GM10266 (cell line): ENCODE measurements at regions not wholly inside any gene's neighbourhood (a gene's known extent, or its start where the extent isn't known, plus 50 kb on each side); places are given as distances from the start of the nearest gene placed in this dataset.

Experiments used
- DNase-seq: peaks from one replicate; pipeline ENCODE4 v3.0.0; 2012; ENCODE audit errors: extremely low spot score
- TF ChIP-seq, protein P1 (sequence below): IDR thresholded peaks from 2 replicates; pipeline ENCODE4 v1.5.1; 2012; ENCODE audit warnings: mild to moderate bottlenecking, low read depth; ENCODE audit not compliant: control insufficient read depth, insufficient read depth; ENCODE audit errors: missing control alignments

DNA sequence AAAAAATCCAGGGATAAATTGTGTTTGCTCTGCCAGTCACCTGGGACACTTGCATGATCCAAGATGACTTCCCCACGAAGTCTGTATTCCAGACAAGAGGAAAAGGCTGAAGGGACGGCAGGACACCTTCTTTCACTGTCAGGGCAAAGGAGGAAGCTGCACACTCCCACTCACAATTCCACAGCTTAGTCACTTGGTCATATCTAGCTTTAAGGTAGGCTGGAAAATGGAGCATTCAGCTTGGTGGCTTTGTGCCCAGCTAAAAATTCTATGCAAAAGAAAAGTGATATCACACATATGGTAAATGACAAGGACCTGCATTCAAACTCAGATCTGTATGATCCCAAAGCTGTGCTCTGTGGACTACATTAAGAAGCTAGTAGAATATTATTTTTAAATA, 109.2 kb upstream of the TPM1 start:
- DNase-seq: no peak
- TF ChIP-seq, protein P1, sequence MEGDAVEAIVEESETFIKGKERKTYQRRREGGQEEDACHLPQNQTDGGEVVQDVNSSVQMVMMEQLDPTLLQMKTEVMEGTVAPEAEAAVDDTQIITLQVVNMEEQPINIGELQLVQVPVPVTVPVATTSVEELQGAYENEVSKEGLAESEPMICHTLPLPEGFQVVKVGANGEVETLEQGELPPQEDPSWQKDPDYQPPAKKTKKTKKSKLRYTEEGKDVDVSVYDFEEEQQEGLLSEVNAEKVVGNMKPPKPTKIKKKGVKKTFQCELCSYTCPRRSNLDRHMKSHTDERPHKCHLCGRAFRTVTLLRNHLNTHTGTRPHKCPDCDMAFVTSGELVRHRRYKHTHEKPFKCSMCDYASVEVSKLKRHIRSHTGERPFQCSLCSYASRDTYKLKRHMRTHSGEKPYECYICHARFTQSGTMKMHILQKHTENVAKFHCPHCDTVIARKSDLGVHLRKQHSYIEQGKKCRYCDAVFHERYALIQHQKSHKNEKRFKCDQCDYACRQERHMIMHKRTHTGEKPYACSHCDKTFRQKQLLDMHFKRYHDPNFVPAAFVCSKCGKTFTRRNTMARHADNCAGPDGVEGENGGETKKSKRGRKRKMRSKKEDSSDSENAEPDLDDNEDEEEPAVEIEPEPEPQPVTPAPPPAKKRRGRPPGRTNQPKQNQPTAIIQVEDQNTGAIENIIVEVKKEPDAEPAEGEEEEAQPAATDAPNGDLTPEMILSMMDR: no peak

DNA sequence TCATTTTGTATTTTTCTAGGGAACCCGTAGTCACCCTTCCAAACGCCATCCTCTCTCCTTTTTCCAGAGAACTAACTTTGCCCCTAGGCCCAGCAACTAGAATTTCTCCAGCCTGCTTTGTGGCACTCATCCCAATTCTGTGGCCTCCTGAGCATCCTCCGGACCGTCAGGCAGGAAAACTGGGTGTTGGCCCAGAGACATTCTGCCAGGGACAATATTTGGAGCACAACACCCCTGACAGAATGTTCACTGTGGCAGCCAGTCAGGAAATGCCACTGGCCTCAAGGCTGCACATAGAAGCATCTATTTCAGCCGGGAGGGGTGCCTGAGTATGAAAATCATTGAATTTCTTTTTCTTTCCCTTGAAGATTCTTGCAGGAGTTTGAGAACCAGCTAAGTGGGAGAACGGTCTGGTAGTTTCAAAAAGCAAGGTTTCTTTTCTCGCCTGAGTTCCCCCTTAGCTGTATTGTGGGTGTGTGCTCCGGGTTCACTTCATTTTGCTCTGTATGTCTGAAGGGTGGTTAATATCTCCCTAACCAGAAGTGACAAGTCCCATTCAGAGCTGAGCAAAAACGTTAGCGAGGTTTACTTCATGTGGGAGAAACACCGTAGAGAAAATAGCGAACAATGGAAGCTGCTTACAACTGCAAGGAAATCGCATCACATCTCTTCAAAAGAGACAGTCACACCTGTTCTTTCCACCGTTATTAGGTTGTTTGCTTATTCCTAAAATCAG, 108.1 kb upstream of the TPM1 start:
- no peak for DNase-seq

DNA sequence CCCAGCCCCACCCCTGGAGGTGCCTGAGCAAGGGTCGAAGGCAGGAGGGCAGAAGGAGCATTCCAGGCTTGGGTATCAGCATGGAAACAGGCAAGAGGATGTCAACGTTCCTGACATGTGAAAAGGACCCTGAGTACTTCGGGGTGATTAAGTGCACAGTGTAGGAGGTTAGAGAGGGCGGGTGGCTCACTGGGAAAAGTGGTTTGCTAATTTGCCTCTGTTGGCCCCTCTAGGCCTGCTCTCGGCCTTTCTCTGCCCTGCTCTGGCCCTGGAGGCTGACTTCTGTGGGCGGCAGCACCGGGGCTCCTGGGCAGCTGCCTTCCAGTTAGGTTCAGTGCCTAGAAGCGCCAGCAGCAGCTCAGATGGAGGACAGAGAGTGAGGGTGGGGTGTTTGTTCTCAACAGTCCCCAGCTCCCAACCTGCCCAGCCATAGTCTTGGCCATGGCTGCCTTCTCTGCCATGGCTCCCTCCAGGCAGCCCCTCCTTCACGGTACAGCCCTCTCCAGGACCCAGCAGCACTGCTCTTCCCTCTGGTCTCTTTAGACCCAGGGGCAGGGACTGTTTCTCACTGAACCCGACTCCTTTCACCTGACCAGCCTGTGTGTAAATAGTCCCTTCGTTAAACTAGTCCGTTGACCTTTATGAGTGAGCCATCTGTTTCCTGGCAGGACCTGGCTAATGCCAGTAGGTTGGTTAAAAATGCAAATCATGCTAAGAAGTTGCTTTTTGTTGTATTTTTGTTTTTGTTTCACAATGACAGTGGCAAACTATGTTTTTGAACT, 107.1 kb upstream of the TPM1 start:
- TF ChIP-seq, protein P1: no peak
- no peak for DNase-seq

More for the DNA sequence above, 108.1 kb upstream of the TPM1 start:
- TF ChIP-seq, protein P1: no peak

DNA sequence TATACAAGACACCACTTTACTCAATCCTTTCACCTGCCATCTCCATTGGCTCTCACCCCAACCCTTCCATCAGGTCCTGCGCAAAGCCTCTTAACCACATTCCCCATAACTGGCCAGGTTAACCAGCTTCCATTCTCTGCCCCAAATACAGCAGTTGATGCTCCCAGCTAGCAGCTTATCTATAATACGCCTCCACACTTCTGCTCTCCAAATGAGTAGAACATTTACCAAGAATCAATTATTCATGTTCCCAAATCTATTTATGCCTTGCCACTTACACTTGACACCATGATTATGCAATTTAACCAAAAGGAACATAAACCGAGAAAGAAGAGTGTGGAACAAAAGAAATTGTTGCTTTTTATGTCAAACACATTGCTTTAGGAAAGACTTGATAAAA, 103.7 kb upstream of the TPM1 start:
- TF ChIP-seq, protein P1: no peak
- DNase-seq: no peak

DNA sequence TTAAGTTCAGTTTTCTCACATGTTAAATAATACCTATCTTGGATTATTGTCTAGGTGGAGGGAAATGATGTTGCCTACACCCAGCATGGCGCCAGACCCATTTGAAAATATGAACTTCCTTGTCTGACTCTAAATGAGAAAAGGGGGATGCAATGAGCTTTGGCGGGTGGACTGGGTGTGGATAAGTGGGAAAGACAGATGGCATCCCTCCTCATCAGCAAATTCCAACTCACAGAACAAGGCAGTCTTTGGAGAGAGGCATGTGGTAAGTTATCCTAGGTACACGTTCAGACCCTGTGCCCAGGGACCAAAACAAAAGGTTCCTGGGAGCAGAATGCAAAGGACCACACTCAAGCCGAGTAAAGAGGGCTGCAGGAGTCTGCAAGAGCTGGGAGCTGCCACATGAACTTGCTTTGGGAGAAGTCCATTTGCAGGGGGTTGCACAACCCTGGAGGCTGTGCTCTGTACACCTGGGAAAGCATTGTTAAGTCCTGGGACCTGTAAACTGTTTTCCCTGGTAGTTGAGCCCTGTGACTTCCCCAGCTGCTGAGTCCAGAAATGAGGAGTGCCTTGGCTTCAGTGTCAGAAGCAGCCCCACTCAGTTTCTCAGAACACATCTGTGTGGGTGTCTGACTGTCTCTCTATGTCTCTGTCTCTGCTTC, 102.3 kb upstream of the TPM1 start:
- TF ChIP-seq, protein P1: no peak
- DNase-seq: no peak

DNA sequence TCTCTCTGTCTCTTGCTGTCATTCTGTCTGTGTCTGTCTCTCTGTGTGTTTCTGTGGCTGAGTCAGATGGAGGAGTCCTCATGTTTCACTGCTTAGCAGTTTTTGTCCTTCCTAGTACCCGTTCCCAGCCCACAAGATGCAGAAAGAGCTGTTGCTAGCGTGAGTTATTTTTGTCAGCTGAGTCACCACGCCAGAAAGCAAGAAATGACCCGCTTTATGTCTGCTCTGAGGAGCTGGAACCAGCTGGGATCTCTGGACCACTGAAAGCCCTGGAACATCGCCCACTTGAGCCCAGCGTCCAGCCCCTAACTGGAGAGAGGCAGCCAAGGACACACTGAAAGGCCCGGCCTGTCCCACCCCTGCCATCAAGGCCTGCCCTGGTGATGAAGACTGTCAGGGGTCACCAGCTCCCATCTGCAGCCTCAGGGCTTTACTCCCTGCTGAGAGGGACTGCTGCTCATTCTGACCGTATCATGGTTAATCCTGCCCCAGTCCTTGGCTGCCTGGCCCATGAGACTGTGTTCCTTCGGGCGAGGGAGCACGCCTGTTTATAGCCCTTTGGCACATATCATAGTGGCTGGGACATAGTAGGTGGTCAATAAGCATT, 101.7 kb upstream of the TPM1 start:
- no peak for DNase-seq
- TF ChIP-seq, protein P1: no peak
